Activated B cell treated with CpG ODN at 0.5 μM for 24 hours (primary cell): ENCODE measurements at regions not wholly inside any gene's neighbourhood (a gene's known extent, or its start where the extent isn't known, plus 50 kb on each side); places are given as distances from the start of the nearest gene placed in this dataset.

Experiments
- ATAC-seq: fragments of 200-7000 bp; cut with Tn5 transposase; one replicate; pipeline ENCODE4 v1.10.0; 2021; ENCODE audit warnings: low read depth, mild to moderate bottlenecking, moderate library complexity
- CTCF ChIA-PET: fragments of 350-600 bp; sonication (Branson Sonifier 250); formaldehyde crosslinking; loops from one replicate; lab custom pipeline; 2021; ENCODE audit warnings: antibody characterized with exemption; lab: Charles Lee
- POLR2A ChIA-PET: fragments of 350-600 bp; sonication (Branson Sonifier 250); formaldehyde crosslinking; loops from one replicate; lab custom pipeline; 2021; ENCODE audit warnings: antibody characterized with exemption; lab: Charles Lee
- DNase-seq: peaks from one replicate; pipeline ENCODE4 v3.0.0; 2022
- H3K27ac Mint-ChIP-seq: one replicate; pipeline ENCODE4 v1.8.0; 2020; ENCODE audit warnings: mixed read lengths
- H3K27me3 Mint-ChIP-seq: one replicate; pipeline ENCODE4 v1.8.0; 2021; ENCODE audit warnings: mixed read lengths
- H3K36me3 Mint-ChIP-seq: one replicate; pipeline ENCODE4 v1.8.0; 2021; ENCODE audit warnings: low read depth, mixed read lengths
- H3K4me1 Mint-ChIP-seq: one replicate; pipeline ENCODE4 v1.8.0; 2021; ENCODE audit warnings: mixed read lengths
- H3K4me3 Mint-ChIP-seq: one replicate; pipeline ENCODE4 v1.8.0; 2020; ENCODE audit warnings: mild to moderate bottlenecking, mixed read lengths
- H3K9me3 Mint-ChIP-seq: one replicate; pipeline ENCODE4 v1.8.0; 2020; ENCODE audit warnings: mixed read lengths
- intact Hi-C: fragments of 100-400 bp; cut with micrococcal nuclease; formaldehyde crosslinking; loops from one replicate; pipeline ENCODE4 v1.15.1; 2024
- TF ChIP-seq, protein P1 (sequence below): fragments of 200-600 bp; IDR thresholded peaks from one replicate; pipeline ENCODE4 v1.8.0; 2022; ENCODE audit warnings: antibody characterized with exemption, mild to moderate bottlenecking

DNA sequence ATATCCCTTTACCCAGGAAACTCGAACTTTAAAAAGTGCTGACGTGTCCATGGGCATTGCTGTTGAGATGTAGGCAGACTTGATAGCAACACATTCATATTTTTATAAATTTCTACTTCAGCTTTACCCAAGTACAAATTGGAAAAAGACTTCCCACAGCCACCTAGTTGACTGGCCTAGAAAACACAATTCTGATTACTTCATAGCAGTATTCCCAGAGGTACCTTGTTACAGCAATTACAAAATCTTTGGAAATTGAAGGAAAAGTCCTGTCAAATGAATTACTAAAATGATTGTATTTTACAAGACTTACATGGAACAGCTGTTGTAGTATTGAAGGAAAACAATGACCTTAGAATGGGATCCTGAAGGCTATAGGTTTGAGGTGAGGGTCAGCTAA lies 130.7 kb upstream of the NREP start:
- DNase-seq (no peak), ATAC-seq (no peak)
- H3K27me3 Mint-ChIP-seq = no peaks in the 10 kb centered on the region
- no peaks in the 10 kb centered on the region for H3K36me3 Mint-ChIP-seq
- intact Hi-C loops = no loop called here
- H3K9me3 Mint-ChIP-seq = peaks cover 13% of the 10 kb centered on the region
- TF ChIP-seq, protein P1, sequence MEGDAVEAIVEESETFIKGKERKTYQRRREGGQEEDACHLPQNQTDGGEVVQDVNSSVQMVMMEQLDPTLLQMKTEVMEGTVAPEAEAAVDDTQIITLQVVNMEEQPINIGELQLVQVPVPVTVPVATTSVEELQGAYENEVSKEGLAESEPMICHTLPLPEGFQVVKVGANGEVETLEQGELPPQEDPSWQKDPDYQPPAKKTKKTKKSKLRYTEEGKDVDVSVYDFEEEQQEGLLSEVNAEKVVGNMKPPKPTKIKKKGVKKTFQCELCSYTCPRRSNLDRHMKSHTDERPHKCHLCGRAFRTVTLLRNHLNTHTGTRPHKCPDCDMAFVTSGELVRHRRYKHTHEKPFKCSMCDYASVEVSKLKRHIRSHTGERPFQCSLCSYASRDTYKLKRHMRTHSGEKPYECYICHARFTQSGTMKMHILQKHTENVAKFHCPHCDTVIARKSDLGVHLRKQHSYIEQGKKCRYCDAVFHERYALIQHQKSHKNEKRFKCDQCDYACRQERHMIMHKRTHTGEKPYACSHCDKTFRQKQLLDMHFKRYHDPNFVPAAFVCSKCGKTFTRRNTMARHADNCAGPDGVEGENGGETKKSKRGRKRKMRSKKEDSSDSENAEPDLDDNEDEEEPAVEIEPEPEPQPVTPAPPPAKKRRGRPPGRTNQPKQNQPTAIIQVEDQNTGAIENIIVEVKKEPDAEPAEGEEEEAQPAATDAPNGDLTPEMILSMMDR = no peak
- ChIA-PET CTCF (no interaction called here), POLR2A (no interaction called here)
- H3K27ac Mint-ChIP-seq = no peak overlapping the region
- H3K4me1 Mint-ChIP-seq = no peaks in the 10 kb centered on the region
- no peak overlapping the region for H3K4me3 Mint-ChIP-seq

DNA sequence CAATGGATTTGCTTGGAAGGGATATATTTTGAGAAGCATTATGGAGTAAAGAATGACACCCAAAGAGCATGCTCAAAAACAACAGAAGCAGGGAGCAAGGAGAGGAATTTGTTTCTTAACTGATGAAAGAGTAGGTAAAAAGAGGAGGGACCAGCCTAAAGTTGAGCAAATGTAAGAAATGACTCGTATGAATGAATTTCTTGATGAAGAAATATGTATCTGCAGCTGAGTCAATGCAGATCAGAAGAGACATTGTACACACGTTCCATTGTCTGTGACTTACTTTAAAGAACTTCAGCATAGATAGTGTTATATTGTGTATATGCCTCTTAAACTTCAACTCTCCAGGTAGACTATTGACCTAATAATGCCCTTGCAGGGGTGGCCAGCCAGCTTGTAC lies 112.7 kb upstream of the NREP start:
- H3K9me3 Mint-ChIP-seq = peaks cover 3% of the 10 kb centered on the region
- no peaks in the 10 kb centered on the region for H3K36me3 Mint-ChIP-seq
- TF ChIP-seq, protein P1 = no peak
- H3K4me1 Mint-ChIP-seq = no peaks in the 10 kb centered on the region
- CTCF ChIA-PET = no interaction called here
- H3K27ac Mint-ChIP-seq = no peak overlapping the region
- intact Hi-C loops = no loop called here
- no peaks in the 10 kb centered on the region for H3K27me3 Mint-ChIP-seq
- no peak for DNase-seq
- POLR2A ChIA-PET = no interaction called here
- no peak overlapping the region for H3K4me3 Mint-ChIP-seq
- ATAC-seq = no peak

DNA sequence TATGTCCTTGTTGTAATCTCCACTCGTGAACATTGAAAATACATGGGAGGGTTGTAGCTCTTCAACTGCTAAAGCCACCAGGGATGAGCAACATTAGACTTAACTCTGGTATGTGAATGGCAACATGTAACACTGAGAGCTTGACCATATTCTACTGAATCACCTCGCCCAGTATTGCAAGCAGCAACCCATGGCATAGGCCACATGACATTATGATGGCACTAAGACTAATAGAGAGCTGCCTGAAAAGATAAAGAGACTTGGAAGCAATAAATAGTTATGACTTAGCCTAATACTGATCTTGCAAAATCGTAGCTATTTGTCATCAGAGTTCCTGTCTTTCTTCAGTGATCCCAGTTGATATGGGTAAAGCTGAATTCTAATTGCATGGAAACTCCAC lies 108.4 kb upstream of the NREP start:
- peaks cover 3% of the 10 kb centered on the region for H3K9me3 Mint-ChIP-seq
- H3K4me1 Mint-ChIP-seq = no peaks in the 10 kb centered on the region
- intact Hi-C loops = no loop called here
- CTCF ChIA-PET = no interaction called here
- no peaks in the 10 kb centered on the region for H3K27me3 Mint-ChIP-seq
- no peak for DNase-seq
- no peak for ATAC-seq
- TF ChIP-seq, protein P1 = no peak
- no peak overlapping the region for H3K4me3 Mint-ChIP-seq
- no peak overlapping the region for H3K27ac Mint-ChIP-seq
- H3K36me3 Mint-ChIP-seq = no peaks in the 10 kb centered on the region
- POLR2A ChIA-PET = no interaction called here

DNA sequence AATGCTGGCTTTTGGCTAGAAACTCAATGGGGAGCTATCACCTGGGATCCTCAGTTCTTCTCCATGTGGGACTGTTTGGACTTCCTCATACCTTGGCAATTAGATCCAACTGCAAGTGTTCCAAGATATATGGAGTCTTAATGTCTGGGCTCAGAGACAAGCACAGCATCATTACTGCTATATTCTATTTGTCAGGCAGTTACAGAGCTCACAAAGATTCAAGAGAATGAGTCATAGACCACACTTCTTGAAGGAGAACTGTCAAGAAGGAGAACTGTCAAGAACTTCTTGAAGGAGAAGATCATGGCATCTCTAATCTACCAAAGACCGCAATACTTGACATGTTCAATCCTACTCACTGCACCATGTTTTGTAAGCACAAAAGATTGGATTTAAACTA lies 106.8 kb upstream of the NREP start:
- TF ChIP-seq, protein P1 = no peak
- DNase-seq = no peak
- Mint-ChIP-seq H3K27me3 (no peaks in the 10 kb centered on the region), H3K9me3 (peaks cover 3% of the 10 kb centered on the region), H3K36me3 (no peaks in the 10 kb centered on the region), H3K4me1 (no peaks in the 10 kb centered on the region), H3K4me3 (no peak overlapping the region), H3K27ac (no peak overlapping the region)
- POLR2A ChIA-PET = no interaction called here
- no peak for ATAC-seq
- CTCF ChIA-PET = no interaction called here
- intact Hi-C loops = no loop called here

DNA sequence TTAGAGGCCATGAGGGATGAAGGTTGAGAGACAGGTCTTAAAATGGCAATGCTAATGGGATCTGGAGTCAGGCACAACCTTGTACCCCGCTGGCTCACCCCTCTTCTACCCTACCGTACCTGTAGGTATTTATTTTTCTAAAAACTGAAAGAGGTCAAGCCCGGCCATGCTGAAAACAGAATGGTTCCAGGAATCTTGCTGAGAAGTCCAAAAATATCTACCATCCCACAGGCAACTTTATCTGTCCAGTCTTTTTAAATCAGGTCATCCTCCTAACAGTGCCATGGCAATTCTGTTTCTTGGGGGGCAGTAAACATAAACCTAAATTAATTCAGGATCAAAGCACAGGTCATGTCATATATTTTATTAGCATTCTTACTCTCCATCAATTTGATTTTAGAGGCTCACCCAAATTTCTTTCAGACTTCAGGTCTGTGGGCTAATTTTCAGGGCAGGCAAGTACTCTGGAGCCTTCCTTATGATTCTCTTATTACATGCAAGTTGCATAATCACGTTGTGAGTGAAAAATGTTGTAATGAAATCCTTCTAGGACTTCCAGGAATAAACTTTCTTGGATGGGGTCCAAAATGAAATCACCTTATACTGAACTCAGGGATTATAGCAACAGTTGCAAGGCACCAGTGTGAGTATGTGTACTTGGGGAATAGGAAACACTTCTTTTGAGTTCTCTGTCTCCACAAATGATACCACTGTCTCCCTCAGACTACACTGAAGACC lies 102.7 kb upstream of the NREP start:
- ChIA-PET CTCF (no interaction called here), POLR2A (no interaction called here)
- H3K36me3 Mint-ChIP-seq = no peaks in the 10 kb centered on the region
- DNase-seq (no peak), ATAC-seq (no peak)
- H3K9me3 Mint-ChIP-seq = no peaks in the 10 kb centered on the region
- no peak overlapping the region for H3K4me3 Mint-ChIP-seq
- H3K27me3 Mint-ChIP-seq = no peaks in the 10 kb centered on the region
- H3K4me1 Mint-ChIP-seq = no peaks in the 10 kb centered on the region
- TF ChIP-seq, protein P1 = no peak
- intact Hi-C loops = no loop called here
- no peak overlapping the region for H3K27ac Mint-ChIP-seq
